ENCODE measurements at regions not wholly inside any gene's neighbourhood (a gene's known extent, or its start where the extent isn't known, plus 50 kb on each side); places are given as distances from the start of the nearest gene placed in this dataset.

DNA sequence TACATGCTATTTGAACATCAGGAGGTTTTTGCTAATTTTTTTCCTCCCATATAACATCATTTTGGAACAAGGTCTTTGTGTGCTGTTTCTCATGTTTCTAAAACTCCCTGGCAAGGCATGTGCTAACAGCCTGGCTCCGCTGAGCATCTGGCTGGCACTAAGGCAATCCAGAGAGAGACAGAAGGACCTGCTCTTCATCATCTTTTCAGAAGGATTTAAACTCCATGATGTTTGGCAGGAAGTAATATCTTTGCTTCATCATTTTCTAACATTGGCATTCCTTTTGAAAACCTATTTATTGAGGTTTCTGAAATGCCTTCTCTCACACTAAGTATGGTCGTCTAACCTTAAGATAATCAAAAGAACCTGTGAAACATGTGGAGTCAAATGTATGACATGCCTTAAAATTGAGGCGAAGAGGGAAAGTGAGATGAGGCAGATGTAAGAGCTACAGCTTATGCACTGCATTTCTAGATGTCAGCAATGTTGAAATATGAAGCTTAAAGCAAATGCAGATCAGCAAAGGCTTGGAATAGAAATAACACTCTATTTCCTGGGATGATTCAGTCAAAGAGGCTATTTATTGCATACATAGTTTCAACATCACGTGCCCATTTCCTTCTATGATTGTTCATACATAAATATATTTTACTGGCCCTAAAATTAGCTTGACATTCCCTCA lies 592.0 kb downstream of the ZNF385D start:
- TF ChIP-seq ARNT (IDR thresholded peaks at IDR 0.05) (no peak), ELF4 (IDR thresholded peaks at IDR 0.05) (no peak), HDGF (IDR thresholded peaks at IDR 0.05; ENCODE audit: borderline replicate concordance) (no peak), FOXK2 (IDR thresholded peaks at IDR 0.05) (no peak), SUZ12 (IDR thresholded peaks at IDR 0.05) (no peak), LEF1 (IDR thresholded peaks at IDR 0.05; ENCODE audit: borderline replicate concordance) (no peak), CTBP1 (IDR thresholded peaks at IDR 0.05; ENCODE audit: borderline replicate concordance) (no peak), BHLHE40 (IDR thresholded peaks at IDR 0.05; ENCODE audit: borderline replicate concordance) (no peak), FOXM1 (IDR thresholded peaks at IDR 0.05; ENCODE audit: borderline replicate concordance) (no peak), SP1 (IDR thresholded peaks at IDR 0.05) (no peak), L3MBTL2 (conservative IDR thresholded peaks at IDR 0.05) (no peak), ZNF384 (IDR thresholded peaks at IDR 0.05) (no peak)
- TF ChIP-seq, protein P1, sequence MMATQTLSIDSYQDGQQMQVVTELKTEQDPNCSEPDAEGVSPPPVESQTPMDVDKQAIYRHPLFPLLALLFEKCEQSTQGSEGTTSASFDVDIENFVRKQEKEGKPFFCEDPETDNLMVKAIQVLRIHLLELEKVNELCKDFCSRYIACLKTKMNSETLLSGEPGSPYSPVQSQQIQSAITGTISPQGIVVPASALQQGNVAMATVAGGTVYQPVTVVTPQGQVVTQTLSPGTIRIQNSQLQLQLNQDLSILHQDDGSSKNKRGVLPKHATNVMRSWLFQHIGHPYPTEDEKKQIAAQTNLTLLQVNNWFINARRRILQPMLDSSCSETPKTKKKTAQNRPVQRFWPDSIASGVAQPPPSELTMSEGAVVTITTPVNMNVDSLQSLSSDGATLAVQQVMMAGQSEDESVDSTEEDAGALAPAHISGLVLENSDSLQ (IDR thresholded peaks at IDR 0.05), result no peak
- ChIA-PET CTCF (no interaction called here), POLR2A (no interaction called here)
- DNase-seq (ENCODE audit: extremely low spot score), result no peak

DNA sequence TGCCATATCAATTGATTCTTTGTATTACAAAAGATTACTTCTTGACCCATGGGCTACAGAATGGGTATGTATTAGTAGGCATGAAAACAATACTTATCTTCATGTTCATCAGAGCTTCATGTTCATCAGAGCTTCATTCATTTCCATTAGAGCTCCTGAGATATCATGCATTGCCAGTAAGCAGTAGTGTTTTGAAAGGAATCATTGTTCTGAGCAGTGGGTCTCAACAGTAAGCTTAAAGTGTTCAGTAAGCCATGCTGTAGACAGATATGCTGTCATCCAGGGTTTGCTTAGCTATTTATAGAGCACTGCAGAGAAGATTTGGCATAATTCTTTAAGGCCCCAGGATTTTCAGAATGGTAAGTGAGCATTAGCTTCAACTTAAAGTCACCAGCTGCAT lies 596.1 kb downstream of the ZNF385D start:
- POLR2A ChIA-PET, result no interaction called here
- CTCF ChIA-PET, result interaction anchor here (0.7 kb wide), 1 partner anchor 38 kb away, joined by 4 read pairs; no protein-coding TSS in a partner anchor

DNA sequence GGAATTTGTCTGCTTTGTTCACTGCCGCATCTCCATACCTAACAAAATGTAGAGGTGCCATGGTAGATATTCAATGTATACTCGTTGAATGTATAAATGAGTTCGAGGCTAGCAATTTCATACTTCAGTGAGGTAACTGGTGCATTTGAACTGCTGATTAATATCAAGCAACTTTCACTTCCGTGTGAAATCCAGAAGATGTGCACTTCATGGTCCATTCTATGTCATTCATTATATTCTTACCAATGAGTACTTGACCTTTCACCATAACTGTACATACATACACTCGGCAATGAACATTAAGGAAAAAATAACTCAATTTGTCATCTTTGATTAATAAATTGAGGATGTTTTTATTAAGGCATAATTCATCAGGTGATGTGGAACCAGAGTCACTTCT lies 598.5 kb downstream of the ZNF385D start:
- POLR2A ChIA-PET, result no interaction called here
- no peak for DNase-seq (ENCODE audit: extremely low spot score)
- CTCF ChIA-PET, result no interaction called here
- TF ChIP-seq LEF1 (IDR thresholded peaks at IDR 0.05; ENCODE audit: borderline replicate concordance) (no peak), L3MBTL2 (conservative IDR thresholded peaks at IDR 0.05) (no peak), HDGF (IDR thresholded peaks at IDR 0.05; ENCODE audit: borderline replicate concordance) (no peak), ZNF384 (IDR thresholded peaks at IDR 0.05) (no peak), FOXA1 (IDR thresholded peaks at IDR 0.05) (no peak), ARNT (IDR thresholded peaks at IDR 0.05) (no peak), SUZ12 (IDR thresholded peaks at IDR 0.05) (no peak), CTBP1 (IDR thresholded peaks at IDR 0.05; ENCODE audit: borderline replicate concordance) (no peak), BHLHE40 (IDR thresholded peaks at IDR 0.05; ENCODE audit: borderline replicate concordance) (no peak), ELF4 (IDR thresholded peaks at IDR 0.05) (no peak), FOXM1 (IDR thresholded peaks at IDR 0.05; ENCODE audit: borderline replicate concordance) (no peak), TARDBP (IDR thresholded peaks at IDR 0.05) (no peak)

More for the DNA sequence above, 596.1 kb downstream of the ZNF385D start:
- TF ChIP-seq FOXM1 (IDR thresholded peaks at IDR 0.05; ENCODE audit: borderline replicate concordance) (no peak), ARNT (IDR thresholded peaks at IDR 0.05) (no peak), L3MBTL2 (conservative IDR thresholded peaks at IDR 0.05) (no peak), FOXA1 (IDR thresholded peaks at IDR 0.05) (no peak), BHLHE40 (IDR thresholded peaks at IDR 0.05; ENCODE audit: borderline replicate concordance) (no peak), TARDBP (IDR thresholded peaks at IDR 0.05) (no peak), HDGF (IDR thresholded peaks at IDR 0.05; ENCODE audit: borderline replicate concordance) (no peak), LEF1 (IDR thresholded peaks at IDR 0.05; ENCODE audit: borderline replicate concordance) (no peak), SUZ12 (IDR thresholded peaks at IDR 0.05) (no peak), SP1 (IDR thresholded peaks at IDR 0.05) (no peak), CTBP1 (IDR thresholded peaks at IDR 0.05; ENCODE audit: borderline replicate concordance) (no peak), FOXK2 (IDR thresholded peaks at IDR 0.05) (no peak), NFRKB (IDR thresholded peaks at IDR 0.05) (no peak), ELF4 (IDR thresholded peaks at IDR 0.05) (no peak), ZNF384 (IDR thresholded peaks at IDR 0.05) (no peak)
- TF ChIP-seq, protein P1 (IDR thresholded peaks at IDR 0.05), result no peak
- no peak for DNase-seq (ENCODE audit: extremely low spot score)

DNA sequence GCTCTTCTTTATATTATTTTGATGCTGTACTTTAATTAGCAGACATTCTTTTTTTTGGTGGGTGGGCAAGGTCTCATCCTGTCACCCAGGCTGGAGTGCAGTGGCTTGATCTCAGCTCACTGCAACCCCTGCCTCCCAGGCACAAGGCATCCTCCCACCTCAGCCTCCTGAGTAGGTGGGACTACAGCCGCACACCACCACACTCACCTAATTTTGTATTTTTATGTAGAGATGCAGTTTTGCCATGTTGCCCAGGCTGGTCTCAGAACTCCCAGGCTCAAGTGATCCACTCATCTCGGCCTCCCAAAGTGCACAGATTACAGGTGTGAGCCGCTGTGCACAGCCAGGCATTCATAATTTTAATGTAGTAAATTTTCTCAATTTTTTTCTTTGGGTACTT lies 608.1 kb downstream of the ZNF385D start:
- POLR2A ChIA-PET, result no interaction called here
- CTCF ChIA-PET, result no interaction called here
- DNase-seq (ENCODE audit: extremely low spot score), result no peak
- no peak for TF ChIP-seq FOXK2 (IDR thresholded peaks at IDR 0.05)
- no peak for TF ChIP-seq SUZ12 (IDR thresholded peaks at IDR 0.05)
- no peak for TF ChIP-seq CTBP1 (IDR thresholded peaks at IDR 0.05; ENCODE audit: borderline replicate concordance)
- TF ChIP-seq BHLHE40 (IDR thresholded peaks at IDR 0.05; ENCODE audit: borderline replicate concordance), result no peak
- TF ChIP-seq FOXA1 (IDR thresholded peaks at IDR 0.05), result no peak
- TF ChIP-seq ZNF384 (IDR thresholded peaks at IDR 0.05), result no peak
- no peak for TF ChIP-seq TARDBP (IDR thresholded peaks at IDR 0.05)
- TF ChIP-seq ARNT (IDR thresholded peaks at IDR 0.05), result no peak
- no peak for TF ChIP-seq FOXM1 (IDR thresholded peaks at IDR 0.05; ENCODE audit: borderline replicate concordance)
- TF ChIP-seq SP1 (IDR thresholded peaks at IDR 0.05), result no peak
- no peak for TF ChIP-seq ELF4 (IDR thresholded peaks at IDR 0.05)

DNA sequence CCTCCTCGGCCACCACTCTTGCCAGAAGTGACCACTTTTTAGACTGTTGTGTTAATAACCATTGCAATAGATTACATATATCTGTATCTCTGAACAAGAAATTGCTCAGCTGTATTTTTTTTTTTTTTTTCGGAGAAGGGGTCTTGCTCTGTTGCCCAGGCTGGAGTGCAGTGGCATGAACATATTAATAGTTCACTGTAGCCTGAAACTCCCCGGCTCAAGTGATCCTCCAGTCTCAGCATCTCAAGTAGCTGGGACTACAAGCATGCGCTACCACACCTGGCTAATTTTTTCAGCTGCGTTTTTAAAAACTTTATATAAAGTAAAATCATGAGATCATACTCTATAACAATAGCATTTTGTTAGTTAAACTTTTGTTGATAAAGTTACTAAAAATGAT lies 609.0 kb downstream of the ZNF385D start:
- ChIA-PET POLR2A (no interaction called here), CTCF (interaction anchor here (0.5 kb wide), 1 partner anchor 16 kb away, joined by 3 read pairs; no protein-coding TSS in a partner anchor)
- no peak for TF ChIP-seq SP1 (IDR thresholded peaks at IDR 0.05)
- TF ChIP-seq, protein P1 (IDR thresholded peaks at IDR 0.05), result no peak
- TF ChIP-seq L3MBTL2 (conservative IDR thresholded peaks at IDR 0.05), result no peak
- no peak for TF ChIP-seq NFRKB (IDR thresholded peaks at IDR 0.05)
- no peak for TF ChIP-seq ZNF384 (IDR thresholded peaks at IDR 0.05)
- no peak for TF ChIP-seq ARNT (IDR thresholded peaks at IDR 0.05)
- no peak for TF ChIP-seq SUZ12 (IDR thresholded peaks at IDR 0.05)
- TF ChIP-seq BHLHE40 (IDR thresholded peaks at IDR 0.05; ENCODE audit: borderline replicate concordance), result no peak
- no peak for TF ChIP-seq LEF1 (IDR thresholded peaks at IDR 0.05; ENCODE audit: borderline replicate concordance)
- TF ChIP-seq FOXK2 (IDR thresholded peaks at IDR 0.05), result no peak
- no peak for TF ChIP-seq CTBP1 (IDR thresholded peaks at IDR 0.05; ENCODE audit: borderline replicate concordance)
- no peak for DNase-seq (ENCODE audit: extremely low spot score)

DNA sequence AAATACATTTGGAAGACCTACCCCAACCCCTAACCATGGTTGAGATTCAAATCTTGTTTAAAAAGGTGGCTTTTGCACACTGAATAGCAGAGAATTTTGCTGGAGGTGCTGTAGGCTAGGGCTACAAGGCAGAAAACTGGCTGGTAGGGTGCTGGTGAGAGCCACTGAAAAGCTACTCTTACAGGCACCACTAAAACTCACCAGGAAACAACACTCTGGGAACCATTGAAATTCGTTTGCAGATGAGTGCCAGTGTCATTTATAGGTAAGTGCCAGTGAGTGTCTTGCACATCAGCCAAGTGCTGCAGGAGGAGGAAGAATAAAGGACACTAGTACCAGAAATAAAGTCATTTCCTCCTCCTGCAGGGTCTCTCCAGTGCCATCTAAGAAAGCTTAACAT lies 610.2 kb downstream of the ZNF385D start:
- TF ChIP-seq LEF1 (IDR thresholded peaks at IDR 0.05; ENCODE audit: borderline replicate concordance) (no peak), FOXA1 (IDR thresholded peaks at IDR 0.05) (no peak), ELF4 (IDR thresholded peaks at IDR 0.05) (no peak), FOXK2 (IDR thresholded peaks at IDR 0.05) (no peak), ARNT (IDR thresholded peaks at IDR 0.05) (no peak), NFRKB (IDR thresholded peaks at IDR 0.05) (no peak), CTBP1 (IDR thresholded peaks at IDR 0.05; ENCODE audit: borderline replicate concordance) (no peak), HDGF (IDR thresholded peaks at IDR 0.05; ENCODE audit: borderline replicate concordance) (no peak), L3MBTL2 (conservative IDR thresholded peaks at IDR 0.05) (no peak), SP1 (IDR thresholded peaks at IDR 0.05) (no peak)
- TF ChIP-seq, protein P1 (IDR thresholded peaks at IDR 0.05), result no peak
- ChIA-PET POLR2A (no interaction called here), CTCF (interaction anchor here (1.3 kb wide), 1 partner anchor 30 kb away, joined by 4 read pairs; no protein-coding TSS in a partner anchor)
- DNase-seq (ENCODE audit: extremely low spot score), result no peak

All from HEK293T (cell line).